ENCODE measurements at regions not wholly inside any gene's neighbourhood (a gene's known extent, or its start where the extent isn't known, plus 50 kb on each side); places are given as distances from the start of the nearest gene placed in this dataset.

DNA sequence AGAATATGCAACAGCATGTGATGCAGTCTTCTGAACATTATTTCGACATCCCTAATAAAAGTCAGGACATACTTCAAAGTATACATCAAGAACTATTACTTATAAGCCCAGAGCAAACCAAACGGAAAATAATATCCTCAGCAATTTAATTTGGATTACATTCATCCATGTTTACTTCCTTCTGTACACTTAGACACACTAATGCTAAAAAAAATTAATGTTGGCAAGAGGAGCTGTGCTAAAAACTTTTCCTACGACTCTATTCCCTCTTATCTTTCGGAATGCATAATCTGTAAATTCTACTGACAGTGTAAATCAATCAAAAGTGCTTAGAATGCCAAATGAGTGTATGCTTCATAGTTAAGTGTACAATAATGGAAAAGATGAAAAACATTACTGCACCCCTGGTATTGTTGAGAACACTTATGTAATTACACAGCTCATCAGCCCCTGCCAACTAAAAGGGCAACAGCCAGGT, 301.2 kb upstream of the HSF2 start:
- H3K9ac ChIP-seq = no peak overlapping the region
- H3F3A ChIP-seq (ENCODE audit: insufficient read depth) = no peaks in the 10 kb centered on the region
- TF ChIP-seq EZH2phosphoT487 (IDR thresholded peaks at IDR 0.05; ENCODE audit: insufficient read depth, low read depth) (no peak), EZH2 (IDR thresholded peaks at IDR 0.05; ENCODE audit: insufficient read depth, poor library complexity, severe bottlenecking) (no peak)
- H3K36me3 ChIP-seq (ENCODE audit: low read depth) = no peaks in the 10 kb centered on the region
- no peak for DNase-seq
- H2AFZ ChIP-seq = no peak overlapping the region
- in situ Hi-C loops (cut with MboI) = no loop called here
- no peak overlapping the region for H3K4me2 ChIP-seq (ENCODE audit: unreplicated experiment)
- no peaks in the 10 kb centered on the region for H3K27me3 ChIP-seq (replicated peaks; ENCODE audit: insufficient read depth)
- no peak overlapping the region for H3K4me3 ChIP-seq
- 53 to 55% methylated on average over 4 of the region's 4 CpGs for WGBS, 2 experiments (ENCODE audit: low coverage in 1 of 2, low lambda C conversion rate in 2 of 2, missing lambda C conversion rate in 2 of 2)
- H3K79me2 ChIP-seq (ENCODE audit: insufficient read depth) = no peaks in the 10 kb centered on the region
- no peak overlapping the region for H3K27ac ChIP-seq
- H3K9me3 ChIP-seq (ENCODE audit: low read depth) = no peaks in the 10 kb centered on the region
- no peaks in the 10 kb centered on the region for H3K4me1 ChIP-seq (ENCODE audit: insufficient read depth)
- H4K20me1 ChIP-seq (ENCODE audit: insufficient read depth) = no peaks in the 10 kb centered on the region
- no peaks in the 10 kb centered on the region for H3K9me2 ChIP-seq (ENCODE audit: insufficient read depth)

DNA sequence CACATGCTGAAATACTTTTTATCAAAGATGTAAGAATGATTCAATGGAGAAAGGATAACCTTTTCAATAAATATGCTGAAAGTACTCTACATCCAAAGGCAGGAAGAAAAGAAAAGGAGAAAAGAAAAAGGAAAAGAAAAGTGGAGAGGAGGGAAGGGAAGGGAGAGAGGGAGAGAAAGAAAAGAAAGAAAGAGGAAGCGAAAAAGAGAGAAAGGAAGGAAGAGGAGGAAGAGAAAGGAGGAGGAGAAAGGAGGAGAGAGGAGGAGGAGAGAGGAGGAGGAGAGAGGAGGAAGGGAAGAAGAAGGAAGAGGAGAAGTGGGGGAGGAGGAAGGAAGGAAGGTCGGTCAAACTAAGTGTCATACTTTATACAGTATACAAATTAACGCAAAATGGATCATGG, 297.4 kb upstream of the HSF2 start:
- Histone ChIP-seq H3K9me2 (ENCODE audit: insufficient read depth) (no peaks in the 10 kb centered on the region), H3F3A (ENCODE audit: insufficient read depth) (no peaks in the 10 kb centered on the region), H2AFZ (no peak overlapping the region), H3K4me1 (ENCODE audit: insufficient read depth) (no peaks in the 10 kb centered on the region), H3K27me3 (replicated peaks; ENCODE audit: insufficient read depth) (no peaks in the 10 kb centered on the region), H3K36me3 (ENCODE audit: low read depth) (no peaks in the 10 kb centered on the region), H4K20me1 (ENCODE audit: insufficient read depth) (no peaks in the 10 kb centered on the region), H3K4me2 (ENCODE audit: unreplicated experiment) (no peak overlapping the region), H3K9ac (no peak overlapping the region), H3K27ac (no peak overlapping the region), H3K79me2 (ENCODE audit: insufficient read depth) (no peaks in the 10 kb centered on the region), H3K4me3 (no peak overlapping the region), H3K9me3 (ENCODE audit: low read depth) (no peaks in the 10 kb centered on the region)
- 80 to 84% methylated on average over 3 of the region's 3 CpGs for WGBS, 2 experiments (ENCODE audit: low coverage in 1 of 2, low lambda C conversion rate in 2 of 2, missing lambda C conversion rate in 2 of 2)
- no peak for DNase-seq
- TF ChIP-seq EZH2 (IDR thresholded peaks at IDR 0.05; ENCODE audit: insufficient read depth, poor library complexity, severe bottlenecking) (no peak), EZH2phosphoT487 (IDR thresholded peaks at IDR 0.05; ENCODE audit: insufficient read depth, low read depth) (no peak)
- in situ Hi-C loops (cut with MboI) = no loop called here

DNA sequence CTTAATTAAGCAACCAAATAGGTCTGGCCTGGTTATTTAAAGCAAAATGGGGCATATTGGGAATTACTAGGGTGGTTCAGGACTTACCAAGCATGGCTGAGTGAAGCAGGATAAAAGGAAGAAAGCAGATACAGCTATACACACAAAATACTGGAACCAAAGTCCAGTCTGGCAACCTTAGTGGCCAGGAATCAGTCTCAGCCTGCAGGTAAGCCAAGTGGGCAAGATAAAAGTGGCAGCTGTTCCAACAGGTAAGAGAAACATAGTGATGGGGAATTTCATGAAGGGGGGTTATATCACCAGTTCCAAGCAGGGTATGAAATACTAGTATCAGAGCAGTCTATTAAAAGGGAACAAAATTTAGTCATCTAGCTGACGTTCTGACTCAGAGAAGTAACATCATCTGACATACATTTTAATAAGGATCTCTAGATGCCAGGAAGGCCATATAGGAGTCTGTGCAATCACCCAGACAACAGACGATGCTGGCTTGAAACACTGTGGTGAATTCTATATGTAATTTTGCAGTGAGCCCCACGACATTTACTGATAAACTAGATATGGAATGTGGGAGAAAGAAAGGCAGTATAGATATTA, 292.1 kb upstream of the HSF2 start:
- no peak overlapping the region for H3K4me3 ChIP-seq
- no peak overlapping the region for H3K9ac ChIP-seq
- H2AFZ ChIP-seq = no peak overlapping the region
- no peaks in the 10 kb centered on the region for H3K9me3 ChIP-seq (ENCODE audit: low read depth)
- no peaks in the 10 kb centered on the region for H4K20me1 ChIP-seq (ENCODE audit: insufficient read depth)
- H3K79me2 ChIP-seq (ENCODE audit: insufficient read depth) = no peaks in the 10 kb centered on the region
- H3K9me2 ChIP-seq (ENCODE audit: insufficient read depth) = no peaks in the 10 kb centered on the region
- H3K4me1 ChIP-seq (ENCODE audit: insufficient read depth) = no peaks in the 10 kb centered on the region
- no peak for DNase-seq
- no peak overlapping the region for H3K27ac ChIP-seq
- in situ Hi-C loops (cut with MboI) = no loop called here
- H3K4me2 ChIP-seq (ENCODE audit: unreplicated experiment) = no peak overlapping the region
- no peaks in the 10 kb centered on the region for H3K36me3 ChIP-seq (ENCODE audit: low read depth)
- WGBS, 2 experiments (ENCODE audit: low coverage in 1 of 2, low lambda C conversion rate in 2 of 2, missing lambda C conversion rate in 2 of 2) = 45 to 51% methylated on average over 3 of the region's 3 CpGs
- no peaks in the 10 kb centered on the region for H3F3A ChIP-seq (ENCODE audit: insufficient read depth)
- no peaks in the 10 kb centered on the region for H3K27me3 ChIP-seq (replicated peaks; ENCODE audit: insufficient read depth)
- TF ChIP-seq EZH2 (IDR thresholded peaks at IDR 0.05; ENCODE audit: insufficient read depth, poor library complexity, severe bottlenecking) (no peak), EZH2phosphoT487 (IDR thresholded peaks at IDR 0.05; ENCODE audit: insufficient read depth, low read depth) (no peak)

DNA sequence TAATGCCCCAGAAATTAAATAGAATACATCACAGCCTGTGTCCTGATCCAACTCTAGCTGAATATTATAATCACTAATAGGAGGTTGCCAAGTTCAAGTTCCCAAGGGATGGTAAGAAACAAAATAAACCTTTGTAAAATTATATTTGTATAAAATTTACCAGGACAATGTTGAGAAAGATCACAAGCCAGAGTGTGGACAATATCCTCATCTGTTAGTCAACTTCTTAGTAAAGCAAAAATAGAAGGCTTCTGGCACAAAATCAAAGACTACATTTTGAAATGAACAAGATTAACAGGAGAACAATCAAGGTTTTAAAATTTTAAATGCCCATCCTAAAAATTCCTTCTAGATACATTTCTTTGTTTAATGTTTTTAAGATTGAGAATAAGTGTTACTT, 290.4 kb upstream of the HSF2 start:
- no peaks in the 10 kb centered on the region for H3K9me3 ChIP-seq (ENCODE audit: low read depth)
- H3K4me3 ChIP-seq = no peak overlapping the region
- H2AFZ ChIP-seq = no peak overlapping the region
- H3K79me2 ChIP-seq (ENCODE audit: insufficient read depth) = no peaks in the 10 kb centered on the region
- H4K20me1 ChIP-seq (ENCODE audit: insufficient read depth) = no peaks in the 10 kb centered on the region
- H3K27ac ChIP-seq = no peak overlapping the region
- no peaks in the 10 kb centered on the region for H3F3A ChIP-seq (ENCODE audit: insufficient read depth)
- H3K9me2 ChIP-seq (ENCODE audit: insufficient read depth) = no peaks in the 10 kb centered on the region
- H3K9ac ChIP-seq = no peak overlapping the region
- DNase-seq = no peak
- H3K4me2 ChIP-seq (ENCODE audit: unreplicated experiment) = no peak overlapping the region
- no peaks in the 10 kb centered on the region for H3K4me1 ChIP-seq (ENCODE audit: insufficient read depth)
- H3K36me3 ChIP-seq (ENCODE audit: low read depth) = no peaks in the 10 kb centered on the region
- in situ Hi-C loops (cut with MboI) = no loop called here
- no peaks in the 10 kb centered on the region for H3K27me3 ChIP-seq (replicated peaks; ENCODE audit: insufficient read depth)
- TF ChIP-seq EZH2 (IDR thresholded peaks at IDR 0.05; ENCODE audit: insufficient read depth, poor library complexity, severe bottlenecking) (no peak), EZH2phosphoT487 (IDR thresholded peaks at IDR 0.05; ENCODE audit: insufficient read depth, low read depth) (no peak)

DNA sequence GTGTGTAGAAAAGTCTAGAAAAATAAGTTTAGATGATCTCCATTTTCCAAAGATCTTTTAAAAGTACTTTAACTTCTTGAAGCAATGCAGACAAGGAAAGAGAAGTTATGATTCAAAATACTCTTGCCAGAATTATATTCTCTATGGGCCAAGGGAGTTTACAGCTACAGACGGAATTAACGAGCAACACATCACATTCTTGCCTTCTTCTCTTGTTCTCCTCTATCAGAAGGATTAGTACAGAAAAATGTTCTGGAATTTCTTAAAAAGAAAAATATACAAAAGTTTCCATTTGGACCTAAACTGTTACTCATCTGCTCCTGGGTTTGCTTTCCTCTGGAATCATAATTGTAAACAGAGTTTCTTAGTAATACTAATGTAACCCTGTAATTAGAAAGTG, 284.7 kb upstream of the HSF2 start:
- Histone ChIP-seq H2AFZ (no peak overlapping the region), H3K9me2 (ENCODE audit: insufficient read depth) (no peaks in the 10 kb centered on the region), H3K4me1 (ENCODE audit: insufficient read depth) (no peaks in the 10 kb centered on the region), H3K9me3 (ENCODE audit: low read depth) (no peaks in the 10 kb centered on the region), H3K4me2 (ENCODE audit: unreplicated experiment) (no peak overlapping the region), H3K4me3 (no peak overlapping the region), H3K27me3 (replicated peaks; ENCODE audit: insufficient read depth) (no peaks in the 10 kb centered on the region), H3K79me2 (ENCODE audit: insufficient read depth) (no peaks in the 10 kb centered on the region), H3K36me3 (ENCODE audit: low read depth) (no peaks in the 10 kb centered on the region), H4K20me1 (ENCODE audit: insufficient read depth) (no peaks in the 10 kb centered on the region), H3F3A (ENCODE audit: insufficient read depth) (no peaks in the 10 kb centered on the region), H3K9ac (no peak overlapping the region), H3K27ac (no peak overlapping the region)
- 2 to 5% methylated on average over 2 of the region's 2 CpGs for WGBS, 2 experiments (ENCODE audit: low coverage in 1 of 2, low lambda C conversion rate in 2 of 2, missing lambda C conversion rate in 2 of 2)
- in situ Hi-C loops (cut with MboI) = no loop called here
- DNase-seq = no peak
- TF ChIP-seq EZH2phosphoT487 (IDR thresholded peaks at IDR 0.05; ENCODE audit: insufficient read depth, low read depth) (no peak), EZH2 (IDR thresholded peaks at IDR 0.05; ENCODE audit: insufficient read depth, poor library complexity, severe bottlenecking) (no peak)
